SK-N-SH (cell line): ENCODE measurements at regions not wholly inside any gene's neighbourhood (a gene's known extent, or its start where the extent isn't known, plus 50 kb on each side); places are given as distances from the start of the nearest gene placed in this dataset.

ENCODE experiments used
- CTCF ChIA-PET: fragments of 300-600, 350-600 bp; formaldehyde crosslinking; extraction: SDS; loops from one replicate; lab custom pipeline; 2021; lab: Yijun Ruan, JAX
- POLR2A ChIA-PET: fragments of 350-600 bp; sonication (Branson Sonifier 250); formaldehyde crosslinking; extraction: SDS; loops from one replicate; lab custom pipeline; 2020; ENCODE audit warnings: antibody characterized with exemption, inconsistent platforms; lab: Yijun Ruan, JAX
- DNase-seq: peaks from one replicate; pipeline ENCODE4 v3.0.0; 2012
- H2AFZ ChIP-seq: fragments of 200-600 bp; sonication (generic); 2 replicates; pipeline ENCODE4 v1.8.1; 2016; ENCODE audit warnings: antibody characterized with exemption, mild to moderate bottlenecking, low read depth
- H3F3A ChIP-seq: fragments of 200-600 bp; sonication (generic); replicated peaks from 2 replicates; pipeline ENCODE3; 2016; ENCODE audit warnings: antibody characterized with exemption, mild to moderate bottlenecking; ENCODE audit not compliant: insufficient read depth
- H3K27ac ChIP-seq, 2 experiments: fragments of 200-500 bp in 1 of 2; fragments of 200-600 bp in 1 of 2; sonication (Bioruptor generic) in 1 of 2; sonication (generic), shearing (Covaris generic) in 1 of 2; 2 replicates each; pipeline versions ENCODE4 v1.5.1 to v1.6.1; 2014 to 2016; ENCODE audit warnings: low read depth in 2 of 2, inconsistent platforms in 1 of 2, low read length in 1 of 2, mild to moderate bottlenecking in 1 of 2, mixed read lengths in 1 of 2
- H3K27me3 ChIP-seq: fragments of 200-600 bp; sonication (generic), shearing (Covaris generic); 2 replicates; pipeline ENCODE4 v1.6.1; 2016; ENCODE audit warnings: mixed run types; ENCODE audit not compliant: insufficient read depth
- H3K36me3 ChIP-seq, 2 experiments: fragments of 200-500 bp in 1 of 2; fragments of 200-600 bp in 1 of 2; sonication (Bioruptor generic) in 1 of 2; sonication (generic) in 1 of 2; replicated peaks in 1 of 2; 2 replicates each; pipeline versions ENCODE3 to v1.5.1; 2014 to 2016; ENCODE audit warnings: low read length in 1 of 2, mild to moderate bottlenecking in 1 of 2; ENCODE audit not compliant: insufficient read depth in 2 of 2, control insufficient read depth in 1 of 2
- H3K4me1 ChIP-seq, 2 experiments: fragments of 200-500 bp in 1 of 2; fragments of 200-600 bp in 1 of 2; sonication (Bioruptor generic) in 1 of 2; sonication (generic), shearing (Covaris generic) in 1 of 2; 2 replicates each; pipeline versions ENCODE4 v1.5.1 to v1.6.1; 2014 to 2016; ENCODE audit warnings: low read depth in 1 of 2, low read length in 1 of 2, mixed run types in 1 of 2; ENCODE audit not compliant: insufficient read depth in 2 of 2, control insufficient read depth in 1 of 2
- H3K4me2 ChIP-seq: fragments of 200-600 bp; sonication (generic), shearing (Covaris generic); 2 replicates; pipeline ENCODE4 v1.6.1; 2017; ENCODE audit warnings: mixed run types
- H3K4me3 ChIP-seq, 2 experiments: fragments of 200-500 bp in 1 of 2; fragments of 200-600 bp in 1 of 2; sonication (Bioruptor generic) in 1 of 2; sonication (generic), shearing (Covaris generic) in 1 of 2; 2 replicates each; pipeline versions ENCODE4 v1.5.1 to v1.8.1; 2014 to 2016; ENCODE audit warnings: low read depth in 2 of 2, inconsistent platforms in 1 of 2, low read length in 1 of 2, mild to moderate bottlenecking in 1 of 2, mixed read lengths in 1 of 2, moderate library complexity in 1 of 2
- H3K79me2 ChIP-seq: fragments of 200-600 bp; sonication (generic); 2 replicates; pipeline ENCODE4 v1.8.1; 2017; ENCODE audit warnings: mild to moderate bottlenecking; ENCODE audit not compliant: insufficient read depth
- H3K9ac ChIP-seq: fragments of 200-600 bp; sonication (generic); 2 replicates; pipeline ENCODE4 v1.6.1; 2017; ENCODE audit warnings: mixed run types
- H3K9me2 ChIP-seq: fragments of 200-600 bp; sonication (generic); 2 replicates; pipeline ENCODE4 v1.6.1; 2017; ENCODE audit warnings: mixed run types
- H3K9me3 ChIP-seq: fragments of 200-600 bp; sonication (generic); 2 replicates; pipeline ENCODE4 v1.6.1; 2017; ENCODE audit warnings: mixed run types, mild to moderate bottlenecking, moderate library complexity
- H4K20me1 ChIP-seq: fragments of 200-600 bp; sonication (generic); 2 replicates; pipeline ENCODE4 v1.6.1; 2017; ENCODE audit warnings: mild to moderate bottlenecking, mixed run types; ENCODE audit not compliant: insufficient read depth
- EZH2phosphoT487 ChIP-seq: fragments of 200-600 bp; sonication (generic); IDR thresholded peaks from 2 replicates; pipeline ENCODE4 v1.6.1; 2017; ENCODE audit warnings: low read depth, mixed run types, mild to moderate bottlenecking, antibody characterized with exemption, moderate library complexity, borderline replicate concordance
- FOSL2 ChIP-seq: IDR thresholded peaks from 2 replicates; pipeline ENCODE4 v1.4.0; 2012; ENCODE audit warnings: low read depth, mild to moderate bottlenecking, moderate library complexity, borderline replicate concordance
- FOXM1 ChIP-seq: IDR thresholded peaks from 2 replicates; pipeline ENCODE4 v1.4.0; 2012; ENCODE audit warnings: low read depth, mild to moderate bottlenecking
- GATA2 ChIP-seq: sonication (generic); formaldehyde crosslinking; IDR thresholded peaks from 2 replicates; pipeline ENCODE4 v1.5.0; 2020; ENCODE audit warnings: mild to moderate bottlenecking, missing genetic modification reagents
- JUND ChIP-seq: IDR thresholded peaks from 2 replicates; pipeline ENCODE4 v1.4.0; 2012
- MEF2A ChIP-seq: IDR thresholded peaks from 2 replicates; pipeline ENCODE4 v1.4.0; 2012; ENCODE audit warnings: low read depth, borderline replicate concordance
- MXI1 ChIP-seq: IDR thresholded peaks from 2 replicates; pipeline ENCODE4 v1.6.1; 2012; ENCODE audit warnings: mild to moderate bottlenecking, low read depth, low read length, improper control_type of control experiment
- NFIC ChIP-seq: IDR thresholded peaks from 2 replicates; pipeline ENCODE4 v1.4.0; 2012; ENCODE audit warnings: borderline replicate concordance
- NRF1 ChIP-seq: IDR thresholded peaks from 2 replicates; pipeline ENCODE4 v1.6.1; 2012; ENCODE audit warnings: low read depth, mild to moderate bottlenecking, low read length
- POLR2AphosphoS5 ChIP-seq: IDR thresholded peaks from 2 replicates; pipeline ENCODE4 v1.6.1; 2012; ENCODE audit warnings: low read depth, low read length
- RCOR1 ChIP-seq: fragments of 150-350 bp; IDR thresholded peaks from 2 replicates; pipeline ENCODE4 v1.6.1; 2017; ENCODE audit warnings: antibody characterized with exemption, low read length
- WGBS: methylation state at CpG from one replicate; pipeline ENCODE4 v1.1.6; 2017; ENCODE audit warnings: low lambda C conversion rate; 5-methylcytosine and 5-hydroxymethylcytosine counted together
- TF ChIP-seq, protein P1 (sequence below): IDR thresholded peaks from 2 replicates; pipeline ENCODE4 v1.6.1; 2012; ENCODE audit warnings: mild to moderate bottlenecking, low read depth, low read length, moderate library complexity
- TF ChIP-seq, protein P2 (sequence below): fragments of 150-350 bp; IDR thresholded peaks from 2 replicates; pipeline ENCODE4 v1.6.1; 2017; ENCODE audit warnings: antibody characterized with exemption, low read length, low read depth, borderline replicate concordance
- TF ChIP-seq, protein P3 (sequence below): IDR thresholded peaks from 2 replicates; pipeline ENCODE4; 2012
- TF ChIP-seq, protein P4 (sequence below): fragments of 150-350 bp; IDR thresholded peaks from 2 replicates; pipeline ENCODE4 v1.6.1; 2016; ENCODE audit warnings: mild to moderate bottlenecking, low read depth, low read length

DNA sequence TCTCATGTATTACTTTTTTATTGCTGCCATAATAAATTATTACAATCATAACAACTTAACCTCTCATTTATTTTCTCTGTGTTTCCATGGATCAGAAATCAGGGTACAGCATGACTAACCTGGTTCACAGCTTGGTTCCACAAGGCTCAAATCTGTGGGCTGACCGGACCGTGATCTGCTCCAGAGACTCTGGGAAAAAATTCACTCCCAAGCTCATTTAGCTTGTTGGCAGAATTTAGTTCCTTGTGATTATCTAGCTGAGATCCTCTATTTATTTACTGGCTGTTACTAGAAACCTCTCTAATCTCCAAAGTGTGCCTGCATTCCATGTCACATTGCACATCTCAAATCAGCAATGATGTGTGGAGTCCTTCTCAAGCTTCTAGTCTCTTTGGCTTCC is 386.6 kb downstream of the DIPK2A start (continued):
- TF ChIP-seq, protein P1, sequence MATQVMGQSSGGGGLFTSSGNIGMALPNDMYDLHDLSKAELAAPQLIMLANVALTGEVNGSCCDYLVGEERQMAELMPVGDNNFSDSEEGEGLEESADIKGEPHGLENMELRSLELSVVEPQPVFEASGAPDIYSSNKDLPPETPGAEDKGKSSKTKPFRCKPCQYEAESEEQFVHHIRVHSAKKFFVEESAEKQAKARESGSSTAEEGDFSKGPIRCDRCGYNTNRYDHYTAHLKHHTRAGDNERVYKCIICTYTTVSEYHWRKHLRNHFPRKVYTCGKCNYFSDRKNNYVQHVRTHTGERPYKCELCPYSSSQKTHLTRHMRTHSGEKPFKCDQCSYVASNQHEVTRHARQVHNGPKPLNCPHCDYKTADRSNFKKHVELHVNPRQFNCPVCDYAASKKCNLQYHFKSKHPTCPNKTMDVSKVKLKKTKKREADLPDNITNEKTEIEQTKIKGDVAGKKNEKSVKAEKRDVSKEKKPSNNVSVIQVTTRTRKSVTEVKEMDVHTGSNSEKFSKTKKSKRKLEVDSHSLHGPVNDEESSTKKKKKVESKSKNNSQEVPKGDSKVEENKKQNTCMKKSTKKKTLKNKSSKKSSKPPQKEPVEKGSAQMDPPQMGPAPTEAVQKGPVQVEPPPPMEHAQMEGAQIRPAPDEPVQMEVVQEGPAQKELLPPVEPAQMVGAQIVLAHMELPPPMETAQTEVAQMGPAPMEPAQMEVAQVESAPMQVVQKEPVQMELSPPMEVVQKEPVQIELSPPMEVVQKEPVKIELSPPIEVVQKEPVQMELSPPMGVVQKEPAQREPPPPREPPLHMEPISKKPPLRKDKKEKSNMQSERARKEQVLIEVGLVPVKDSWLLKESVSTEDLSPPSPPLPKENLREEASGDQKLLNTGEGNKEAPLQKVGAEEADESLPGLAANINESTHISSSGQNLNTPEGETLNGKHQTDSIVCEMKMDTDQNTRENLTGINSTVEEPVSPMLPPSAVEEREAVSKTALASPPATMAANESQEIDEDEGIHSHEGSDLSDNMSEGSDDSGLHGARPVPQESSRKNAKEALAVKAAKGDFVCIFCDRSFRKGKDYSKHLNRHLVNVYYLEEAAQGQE, result no peak
- TF ChIP-seq MXI1 (no peak), MEF2A (no peak), FOXM1 (no peak)

DNA sequence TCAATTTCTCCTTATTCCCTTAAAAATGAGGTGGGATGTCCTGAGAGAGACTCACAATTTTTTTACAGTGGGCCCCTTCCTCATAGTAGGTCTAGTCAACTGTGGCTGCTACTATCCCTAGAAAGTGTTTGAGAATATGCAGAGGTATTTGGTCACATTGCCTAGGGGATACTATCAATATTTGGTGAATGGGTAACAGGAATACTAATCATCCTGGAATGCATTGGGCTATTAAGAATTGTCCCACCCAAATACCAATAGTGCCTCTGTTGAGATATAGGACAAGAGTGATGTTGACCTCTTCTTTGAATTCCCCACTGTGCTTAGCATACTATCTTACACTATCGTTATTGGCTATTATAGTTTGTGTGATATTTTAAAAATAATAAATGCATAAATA is 389.4 kb downstream of the DIPK2A start:
- H2AFZ ChIP-seq, result no peak overlapping the region
- no peak overlapping the region for H3K4me3 ChIP-seq
- no peaks in the 10 kb centered on the region; the same call in 1 of the 2 replicates for H3K9me2 ChIP-seq
- no peaks in the 10 kb centered on the region for H3K4me1 ChIP-seq
- no peaks in the 10 kb centered on the region for H3K27me3 ChIP-seq
- no peaks in the 10 kb centered on the region for H3K79me2 ChIP-seq
- H3K4me2 ChIP-seq, result no peak overlapping the region
- H3K9ac ChIP-seq, result no peak overlapping the region
- POLR2A ChIA-PET, result no interaction called here
- TF ChIP-seq GATA2 (no peak), NRF1 (no peak), MXI1 (no peak), JUND (no peak), EZH2phosphoT487 (no peak), FOSL2 (no peak), POLR2AphosphoS5 (no peak), RCOR1 (no peak), NFIC (no peak)
- TF ChIP-seq, protein P2, sequence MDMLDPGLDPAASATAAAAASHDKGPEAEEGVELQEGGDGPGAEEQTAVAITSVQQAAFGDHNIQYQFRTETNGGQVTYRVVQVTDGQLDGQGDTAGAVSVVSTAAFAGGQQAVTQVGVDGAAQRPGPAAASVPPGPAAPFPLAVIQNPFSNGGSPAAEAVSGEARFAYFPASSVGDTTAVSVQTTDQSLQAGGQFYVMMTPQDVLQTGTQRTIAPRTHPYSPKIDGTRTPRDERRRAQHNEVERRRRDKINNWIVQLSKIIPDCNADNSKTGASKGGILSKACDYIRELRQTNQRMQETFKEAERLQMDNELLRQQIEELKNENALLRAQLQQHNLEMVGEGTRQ, result no peak
- TF ChIP-seq, protein P3, sequence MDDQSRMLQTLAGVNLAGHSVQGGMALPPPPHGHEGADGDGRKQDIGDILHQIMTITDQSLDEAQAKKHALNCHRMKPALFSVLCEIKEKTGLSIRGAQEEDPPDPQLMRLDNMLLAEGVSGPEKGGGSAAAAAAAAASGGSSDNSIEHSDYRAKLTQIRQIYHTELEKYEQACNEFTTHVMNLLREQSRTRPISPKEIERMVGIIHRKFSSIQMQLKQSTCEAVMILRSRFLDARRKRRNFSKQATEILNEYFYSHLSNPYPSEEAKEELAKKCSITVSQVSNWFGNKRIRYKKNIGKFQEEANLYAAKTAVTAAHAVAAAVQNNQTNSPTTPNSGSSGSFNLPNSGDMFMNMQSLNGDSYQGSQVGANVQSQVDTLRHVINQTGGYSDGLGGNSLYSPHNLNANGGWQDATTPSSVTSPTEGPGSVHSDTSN, result no peak
- TF ChIP-seq, protein P4, sequence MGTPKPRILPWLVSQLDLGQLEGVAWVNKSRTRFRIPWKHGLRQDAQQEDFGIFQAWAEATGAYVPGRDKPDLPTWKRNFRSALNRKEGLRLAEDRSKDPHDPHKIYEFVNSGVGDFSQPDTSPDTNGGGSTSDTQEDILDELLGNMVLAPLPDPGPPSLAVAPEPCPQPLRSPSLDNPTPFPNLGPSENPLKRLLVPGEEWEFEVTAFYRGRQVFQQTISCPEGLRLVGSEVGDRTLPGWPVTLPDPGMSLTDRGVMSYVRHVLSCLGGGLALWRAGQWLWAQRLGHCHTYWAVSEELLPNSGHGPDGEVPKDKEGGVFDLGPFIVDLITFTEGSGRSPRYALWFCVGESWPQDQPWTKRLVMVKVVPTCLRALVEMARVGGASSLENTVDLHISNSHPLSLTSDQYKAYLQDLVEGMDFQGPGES, result no peak
- no peaks in the 10 kb centered on the region for H4K20me1 ChIP-seq
- no peaks in the 10 kb centered on the region for H3F3A ChIP-seq
- no peaks in the 10 kb centered on the region for H3K36me3 ChIP-seq
- no peak overlapping the region for H3K27ac ChIP-seq
- CTCF ChIA-PET, result no interaction called here
- 0% methylated on average over 1 of the region's 1 CpG for WGBS
- DNase-seq, result no peak
- no peaks in the 10 kb centered on the region for H3K9me3 ChIP-seq
